IMR-90 (cell line): ENCODE measurements at regions not wholly inside any gene's neighbourhood (a gene's known extent, or its start where the extent isn't known, plus 50 kb on each side); places are given as distances from the start of the nearest gene placed in this dataset.

Experiments
- ATAC-seq: fragments of 200-7000 bp; cut with Tn5 transposase; 2 replicates; pipeline ENCODE4 v1.9.1; 2020; ENCODE audit warnings: low read depth, mild to moderate bottlenecking, moderate library complexity
- BruUV-seq: library from RNA; stranded (reverse); fragments of 400-500 nt; replicated peaks from 2 replicates; lab custom pipeline; 2021; lab: Mats Ljungman, UMichigan
- CTCF ChIA-PET: fragments of 300-600 bp; formaldehyde crosslinking; extraction: SDS; loops from one replicate; lab custom pipeline; 2021; ENCODE audit warnings: antibody characterized with exemption; lab: Yijun Ruan, JAX
- POLR2A ChIA-PET: fragments of 300-600 bp; sonication (Branson Sonifier 250); formaldehyde crosslinking; loops from one replicate; lab custom pipeline; 2022; ENCODE audit warnings: antibody characterized with exemption; ENCODE audit not compliant: unreplicated experiment; lab: Charles Lee
- DNase-seq: peaks from one replicate; pipeline ENCODE4 v3.0.0; 2013
- H2AFZ ChIP-seq: replicated peaks from 2 replicates; pipeline ENCODE3; 2013; ENCODE audit warnings: low read length, mild to moderate bottlenecking; ENCODE audit not compliant: poor library complexity
- H2AK5ac ChIP-seq: 2 replicates; pipeline ENCODE4 v1.6.1; 2013; ENCODE audit warnings: low read depth, low read length, inconsistent platforms
- H2AK9ac ChIP-seq: replicated peaks from 2 replicates; pipeline ENCODE3; 2013; ENCODE audit warnings: mild to moderate bottlenecking, low read depth, low read length, moderate library complexity; ENCODE audit not compliant: poor library complexity
- H2BK120ac ChIP-seq: 2 replicates; pipeline ENCODE4 v1.6.1; 2013; ENCODE audit warnings: low read depth, low read length, inconsistent platforms
- H2BK15ac ChIP-seq: 3 replicates; pipeline ENCODE4 v1.6.1; 2013; ENCODE audit warnings: low read depth, low read length, inconsistent platforms
- H2BK20ac ChIP-seq: 2 replicates; pipeline ENCODE4 v1.6.1; 2013; ENCODE audit warnings: low read depth, mild to moderate bottlenecking, inconsistent platforms, low read length, moderate library complexity
- H2BK5ac ChIP-seq: 2 replicates; pipeline ENCODE4 v1.6.1; 2013; ENCODE audit warnings: mild to moderate bottlenecking, low read depth, low read length, inconsistent platforms; ENCODE audit not compliant: poor library complexity, severe bottlenecking
- H3K14ac ChIP-seq: replicated peaks from 2 replicates; pipeline ENCODE4 v1.6.1; 2013; ENCODE audit warnings: low read depth, low read length, inconsistent platforms
- H3K18ac ChIP-seq: 2 replicates; pipeline ENCODE4 v1.6.1; 2013; ENCODE audit warnings: low read depth, low read length, control low read depth
- H3K23ac ChIP-seq: 2 replicates; pipeline ENCODE4 v1.6.1; 2013; ENCODE audit warnings: low read depth, low read length, inconsistent platforms
- H3K27ac ChIP-seq: 2 replicates; pipeline ENCODE4 v1.5.1; 2013; ENCODE audit warnings: mild to moderate bottlenecking, control low read depth, low read length; ENCODE audit not compliant: insufficient read depth
- H3K27me3 ChIP-seq: 2 replicates; pipeline ENCODE4 v1.6.1; 2013; ENCODE audit warnings: low read length; ENCODE audit not compliant: control insufficient read depth, insufficient read depth
- H3K36me3 ChIP-seq: 2 replicates; pipeline ENCODE4 v1.6.1; 2013; ENCODE audit warnings: low read length, mixed read lengths; ENCODE audit not compliant: control insufficient read depth, insufficient read depth
- H3K4ac ChIP-seq: 2 replicates; pipeline ENCODE4 v1.6.1; 2013; ENCODE audit warnings: low read depth, low read length, inconsistent platforms
- H3K4me1 ChIP-seq: 2 replicates; pipeline ENCODE4 v1.6.1; 2013; ENCODE audit warnings: low read length, mixed read lengths; ENCODE audit not compliant: control insufficient read depth, insufficient read depth
- H3K4me2 ChIP-seq: 2 replicates; pipeline ENCODE4 v1.6.1; 2013; ENCODE audit warnings: low read depth, mild to moderate bottlenecking, control low read depth, low read length, moderate library complexity
- H3K4me3 ChIP-seq: 2 replicates; pipeline ENCODE4 v1.5.1; 2013; ENCODE audit warnings: low read depth, mild to moderate bottlenecking, control low read depth, low read length, moderate library complexity; ENCODE audit not compliant: insufficient read depth
- H3K56ac ChIP-seq: 2 replicates; pipeline ENCODE4 v1.6.1; 2013; ENCODE audit warnings: low read length, inconsistent platforms; ENCODE audit not compliant: insufficient read depth; ENCODE audit errors: extremely low read depth
- H3K79me1 ChIP-seq, 2 experiments: 2 replicates each; pipeline ENCODE4 v1.6.1; 2013; ENCODE audit warnings: low read length in 2 of 2, inconsistent platforms in 1 of 2, low read depth in 1 of 2
- H3K9ac ChIP-seq: 2 replicates; pipeline ENCODE4 v1.6.1; 2013; ENCODE audit warnings: low read depth, low read length, control low read depth
- H3K9me1 ChIP-seq: 2 replicates; pipeline ENCODE4 v1.6.1; 2013; ENCODE audit warnings: low read length, inconsistent platforms; ENCODE audit not compliant: insufficient read depth
- H3K9me3 ChIP-seq: 2 replicates; pipeline ENCODE4 v1.6.1; 2013; ENCODE audit warnings: low read length; ENCODE audit not compliant: control insufficient read depth, insufficient read depth
- H4K20me1 ChIP-seq: 2 replicates; pipeline ENCODE4 v1.6.1; 2013; ENCODE audit warnings: low read length, inconsistent platforms; ENCODE audit not compliant: insufficient read depth
- H4K5ac ChIP-seq: 2 replicates; pipeline ENCODE4 v1.6.1; 2013; ENCODE audit warnings: mild to moderate bottlenecking, low read depth, low read length, control low read depth
- H4K8ac ChIP-seq, 2 experiments: 2 replicates each; pipeline ENCODE4 v1.6.1; 2013; ENCODE audit warnings: low read depth in 2 of 2, low read length in 2 of 2, control low read depth in 1 of 2, inconsistent platforms in 1 of 2
- H4K91ac ChIP-seq: 2 replicates; pipeline ENCODE4 v1.6.1; 2013; ENCODE audit warnings: low read depth, low read length, inconsistent platforms; ENCODE audit not compliant: insufficient read depth
- CEBPB ChIP-seq: IDR thresholded peaks from 2 replicates; pipeline ENCODE4 v1.6.1; 2012; ENCODE audit warnings: low read depth, low read length, improper control_type of control experiment
- CHD1 ChIP-seq: IDR thresholded peaks from 2 replicates; pipeline ENCODE4 v1.6.1; 2012; ENCODE audit warnings: low read depth, low read length, improper control_type of control experiment
- FOS ChIP-seq: fragments of 150-350 bp; IDR thresholded peaks from 2 replicates; pipeline ENCODE4 v1.6.1; 2016; ENCODE audit warnings: low read depth, low read length
- MAFK ChIP-seq: IDR thresholded peaks from 2 replicates; pipeline ENCODE4 v1.6.1; 2012; ENCODE audit warnings: low read depth, low read length, improper control_type of control experiment
- MXI1 ChIP-seq: IDR thresholded peaks from 2 replicates; pipeline ENCODE4 v1.6.1; 2012; ENCODE audit warnings: low read depth, mild to moderate bottlenecking, low read length, moderate library complexity, borderline replicate concordance
- NFE2L2 ChIP-seq: fragments of 150-350 bp; IDR thresholded peaks from 2 replicates; pipeline ENCODE4 v1.6.1; 2016; ENCODE audit warnings: low read depth, mild to moderate bottlenecking, low read length
- RAD21 ChIP-seq: IDR thresholded peaks from 2 replicates; pipeline ENCODE4 v1.6.1; 2012; ENCODE audit warnings: low read length, improper control_type of control experiment
- RCOR1 ChIP-seq: IDR thresholded peaks from 2 replicates; pipeline ENCODE4 v1.6.1; 2012; ENCODE audit warnings: mild to moderate bottlenecking, low read length, improper control_type of control experiment; ENCODE audit not compliant: insufficient replicate concordance
- RFX5 ChIP-seq: IDR thresholded peaks from 2 replicates; pipeline ENCODE4 v1.8.0; 2012; ENCODE audit warnings: low read depth, mild to moderate bottlenecking, low read length, moderate library complexity
- SMC3 ChIP-seq: fragments of 150-350 bp; IDR thresholded peaks from 2 replicates; pipeline ENCODE4 v1.6.1; 2016; ENCODE audit warnings: low read depth, mild to moderate bottlenecking, antibody characterized with exemption, low read length, moderate library complexity
- WGBS, 2 experiments: methylation state at CpG; one replicate each; pipeline versions ENCODE4 v1.1.5 to v1.1.7; 2013; ENCODE audit warnings: missing lambda C conversion rate in 2 of 2; ENCODE audit not compliant: insufficient read length in 1 of 2; ENCODE audit errors: extremely low coverage in 2 of 2; 5-methylcytosine and 5-hydroxymethylcytosine counted together
- dilution Hi-C: fragments of 300-500 bp; cut with HindIII; formaldehyde crosslinking; loops from one replicate; pipeline ENCODE4 v1.14.3; 2018; ENCODE audit warnings: low sequenced_read_pairs; ENCODE audit not compliant: unreplicated experiment
- in situ Hi-C: fragments of 300-500 bp; cut with MboI; formaldehyde crosslinking; loops from 3 replicates; pipeline ENCODE4 v1.14.3; 2019; ENCODE audit warnings: low sequenced_read_pairs, inconsistent platforms, mixed read lengths
- intact Hi-C: fragments of 100-400 bp; cut with micrococcal nuclease; formaldehyde crosslinking; loops from 2 replicates; pipeline ENCODE4 v1.10.0; 2022
- TF ChIP-seq, protein P1 (sequence below): fragments of 150-350 bp; IDR thresholded peaks from 2 replicates; pipeline ENCODE4 v1.6.1; 2017; ENCODE audit warnings: mild to moderate bottlenecking, antibody characterized with exemption, low read length, low read depth
- TF ChIP-seq, protein P2 (sequence below): fragments of 150-350 bp; IDR thresholded peaks from 2 replicates; pipeline ENCODE4 v1.6.1; 2016; ENCODE audit warnings: low read depth, mild to moderate bottlenecking, low read length, moderate library complexity, borderline replicate concordance

DNA sequence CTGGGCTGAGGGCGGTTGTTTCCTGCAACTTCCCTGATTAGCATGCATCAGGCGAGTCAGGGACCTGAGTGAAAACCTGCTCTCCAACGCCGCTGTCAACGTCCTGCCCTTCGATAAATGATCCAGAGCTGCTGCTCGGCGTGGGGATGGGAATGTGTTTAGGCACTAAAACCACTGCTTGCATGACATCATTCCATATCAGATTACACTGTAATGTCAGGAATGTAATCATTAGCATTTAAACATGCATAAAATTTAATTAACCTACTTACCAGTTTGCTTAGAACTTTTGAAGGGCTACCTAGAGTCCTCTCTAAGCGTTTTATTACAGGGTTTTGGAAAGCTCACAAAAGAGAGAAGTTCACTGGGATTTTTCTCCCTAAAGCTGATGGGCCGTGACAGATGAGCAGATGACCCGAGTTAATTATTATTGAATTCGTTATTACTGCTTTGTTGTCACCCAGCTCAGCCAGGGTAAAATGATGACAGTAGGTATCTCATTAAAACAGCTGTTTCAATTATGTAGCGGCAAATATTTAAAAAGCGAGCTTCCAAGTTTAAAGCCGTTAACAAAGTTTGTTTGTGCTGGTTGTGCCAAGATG, 685.6 kb upstream of the SALL3 start:
- no peak overlapping the region for H3K18ac ChIP-seq
- BruUV-seq, result no TSS peak

More for the DNA sequence above, 685.6 kb upstream of the SALL3 start:
- Histone ChIP-seq H4K5ac (no peak overlapping the region), H3K9me3 (peaks cover 36% of the 10 kb centered on the region), H3K79me1 (no peaks in the 10 kb centered on the region), H2AK9ac (no peak overlapping the region), H4K20me1 (no peaks in the 10 kb centered on the region), H2BK20ac (no peak overlapping the region), H3K4ac (no peak overlapping the region), H4K91ac (no peak overlapping the region), H2BK120ac (no peak overlapping the region), H3K23ac (no peak overlapping the region), H3K27me3 (no peaks in the 10 kb centered on the region), H3K4me3 (no peak overlapping the region), H3K9ac (no peak overlapping the region), H3K4me2 (no peak overlapping the region), H3K4me1 (no peaks in the 10 kb centered on the region), H4K8ac (no peak overlapping the region), H3K36me3 (no peaks in the 10 kb centered on the region), H2AK5ac (no peak overlapping the region), H3K14ac (no peak overlapping the region), H3K56ac (no peak overlapping the region), H2BK5ac (no peak overlapping the region), H3K27ac (no peak overlapping the region), H2BK15ac (no peak overlapping the region), H3K9me1 (no peaks in the 10 kb centered on the region), H2AFZ (peak overlapping the region; percentile 21)
- intact Hi-C loops (no loop called here), in situ Hi-C loops (no loop called here), dilution Hi-C loops (no loop called here)
- TF ChIP-seq FOS (no peak), CHD1 (no peak), MXI1 (no peak), CEBPB (no peak), SMC3 (no peak), MAFK (no peak), RAD21 (no peak), RCOR1 (no peak), NFE2L2 (no peak), RFX5 (no peak)
- TF ChIP-seq, protein P1, sequence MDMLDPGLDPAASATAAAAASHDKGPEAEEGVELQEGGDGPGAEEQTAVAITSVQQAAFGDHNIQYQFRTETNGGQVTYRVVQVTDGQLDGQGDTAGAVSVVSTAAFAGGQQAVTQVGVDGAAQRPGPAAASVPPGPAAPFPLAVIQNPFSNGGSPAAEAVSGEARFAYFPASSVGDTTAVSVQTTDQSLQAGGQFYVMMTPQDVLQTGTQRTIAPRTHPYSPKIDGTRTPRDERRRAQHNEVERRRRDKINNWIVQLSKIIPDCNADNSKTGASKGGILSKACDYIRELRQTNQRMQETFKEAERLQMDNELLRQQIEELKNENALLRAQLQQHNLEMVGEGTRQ, result no peak
- TF ChIP-seq, protein P2, sequence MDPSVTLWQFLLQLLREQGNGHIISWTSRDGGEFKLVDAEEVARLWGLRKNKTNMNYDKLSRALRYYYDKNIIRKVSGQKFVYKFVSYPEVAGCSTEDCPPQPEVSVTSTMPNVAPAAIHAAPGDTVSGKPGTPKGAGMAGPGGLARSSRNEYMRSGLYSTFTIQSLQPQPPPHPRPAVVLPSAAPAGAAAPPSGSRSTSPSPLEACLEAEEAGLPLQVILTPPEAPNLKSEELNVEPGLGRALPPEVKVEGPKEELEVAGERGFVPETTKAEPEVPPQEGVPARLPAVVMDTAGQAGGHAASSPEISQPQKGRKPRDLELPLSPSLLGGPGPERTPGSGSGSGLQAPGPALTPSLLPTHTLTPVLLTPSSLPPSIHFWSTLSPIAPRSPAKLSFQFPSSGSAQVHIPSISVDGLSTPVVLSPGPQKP, result no peak
- POLR2A ChIA-PET, result no interaction called here
- CTCF ChIA-PET, result interaction anchor here (0.5 kb wide), 1 partner anchor 628 kb away, joined by 3 read pairs; no protein-coding TSS in a partner anchor
- ATAC-seq (no peak), DNase-seq (no peak)
- WGBS, 2 experiments, result 12% methylated on average over 4 of the region's 15 CpGs; no CpG with 5 or more reads in 1 of the 2 experiments
